SK-N-SH treated with all-trans-retinoic acid at 6 μM for 48 hours (cell line): ENCODE measurements at regions not wholly inside any gene's neighbourhood (a gene's known extent, or its start where the extent isn't known, plus 50 kb on each side); places are given as distances from the start of the nearest gene placed in this dataset.
"Not testable (repeated sequence)": the region's sequence is repeated elsewhere in the genome, so short reads cannot be mapped to it uniquely, and the experiment has no call there.

ENCODE experiments used
- ATAC-seq: fragments of 200-7000 bp; cut with Tn5 transposase; 3 replicates; pipeline ENCODE4 v1.9.1; 2020; ENCODE audit warnings: mild to moderate bottlenecking, moderate library complexity
- ARNTL ChIP-seq: fragments of 450-650 bp; formaldehyde crosslinking; IDR thresholded peaks from 2 replicates; pipeline ENCODE4 v1.5.0; 2020; ENCODE audit warnings: low read depth, mild to moderate bottlenecking, moderate library complexity, borderline replicate concordance
- BACH2 ChIP-seq: fragments of 250-450 bp; sonication (Bioruptor Pico); IDR thresholded peaks from 2 replicates; pipeline ENCODE4 v1.9.0; 2021; ENCODE audit warnings: mild to moderate bottlenecking, borderline replicate concordance
- ESRRG ChIP-seq: fragments of 250-450 bp; sonication (Bioruptor Pico); IDR thresholded peaks from 2 replicates; pipeline ENCODE4 v1.6.1; 2021; ENCODE audit warnings: mild to moderate bottlenecking
- GLIS3 ChIP-seq: fragments of 250-450 bp; sonication (Bioruptor Pico); IDR thresholded peaks from 2 replicates; pipeline ENCODE4 v1.5.0; 2020; ENCODE audit warnings: mild to moderate bottlenecking, moderate library complexity
- ISL1 ChIP-seq: fragments of 250-450 bp; sonication (Bioruptor Pico); IDR thresholded peaks from 2 replicates; pipeline ENCODE4 v2.1.2; 2022; ENCODE audit warnings: mild to moderate bottlenecking, moderate library complexity
- OSR1 ChIP-seq: fragments of 250-450 bp; sonication (Bioruptor Pico); IDR thresholded peaks from 2 replicates; pipeline ENCODE4 v1.8.0; 2022; ENCODE audit warnings: moderate library complexity, mild to moderate bottlenecking, inconsistent platforms
- PPARA ChIP-seq: fragments of 250-450 bp; sonication (Bioruptor Pico); IDR thresholded peaks from 2 replicates; pipeline ENCODE4 v1.5.0; 2020; ENCODE audit warnings: mild to moderate bottlenecking, borderline replicate concordance
- RARB ChIP-seq: fragments of 250-450 bp; sonication (Bioruptor Pico); IDR thresholded peaks from 2 replicates; pipeline ENCODE4 v1.8.0; 2021; ENCODE audit warnings: mild to moderate bottlenecking, moderate library complexity
- SNAI2 ChIP-seq: fragments of 250-450 bp; sonication (Bioruptor Pico); IDR thresholded peaks from 2 replicates; pipeline ENCODE4 v1.5.0; 2020; ENCODE audit warnings: mild to moderate bottlenecking, moderate library complexity
- TCF4 ChIP-seq: fragments of 250-450 bp; sonication (Bioruptor Pico); IDR thresholded peaks from 2 replicates; pipeline ENCODE4 v1.8.0; 2021; ENCODE audit warnings: mild to moderate bottlenecking, moderate library complexity, borderline replicate concordance
- TOX ChIP-seq: fragments of 250-450 bp; sonication (Bioruptor Pico); IDR thresholded peaks from 2 replicates; pipeline ENCODE4 v1.8.0; 2021; ENCODE audit warnings: mild to moderate bottlenecking, moderate library complexity, borderline replicate concordance
- ZC3H10 ChIP-seq: fragments of 250-450 bp; sonication (Bioruptor Pico); IDR thresholded peaks from 2 replicates; pipeline ENCODE4 v1.5.1; 2021; ENCODE audit warnings: mild to moderate bottlenecking, moderate library complexity
- ZFP3 ChIP-seq: fragments of 250-450 bp; sonication (Bioruptor Pico); IDR thresholded peaks from 2 replicates; pipeline ENCODE4 v1.5.0; 2020; ENCODE audit warnings: mild to moderate bottlenecking, moderate library complexity
- ZFP30 ChIP-seq: fragments of 450-650 bp; formaldehyde crosslinking; IDR thresholded peaks from 2 replicates; pipeline ENCODE4 v1.5.0; 2022; ENCODE audit warnings: mild to moderate bottlenecking, moderate library complexity
- ZNF565 ChIP-seq: fragments of 450-650 bp; formaldehyde crosslinking; conservative IDR thresholded peaks from 2 replicates; pipeline ENCODE4 v1.5.0; 2020; ENCODE audit warnings: low read depth, mild to moderate bottlenecking, moderate library complexity
- ZNF70 ChIP-seq: fragments of 450-650 bp; formaldehyde crosslinking; IDR thresholded peaks from 2 replicates; pipeline ENCODE4 v1.5.0; 2020; ENCODE audit warnings: mild to moderate bottlenecking, moderate library complexity
- ZNF8 ChIP-seq: fragments of 450-650 bp; formaldehyde crosslinking; IDR thresholded peaks from 2 replicates; pipeline ENCODE4 v1.5.0; 2020; ENCODE audit warnings: mild to moderate bottlenecking, moderate library complexity
- TF ChIP-seq, protein P1 (sequence below): fragments of 250-450 bp; sonication (Bioruptor Pico); IDR thresholded peaks from 2 replicates; pipeline ENCODE4 v1.5.1; 2021; ENCODE audit warnings: mild to moderate bottlenecking, moderate library complexity
- TF ChIP-seq, protein P2 (sequence below): fragments of 250-450 bp; sonication (Bioruptor Pico); IDR thresholded peaks from 2 replicates; pipeline ENCODE4 v1.5.1; 2020; ENCODE audit warnings: low read depth, mild to moderate bottlenecking, moderate library complexity
- TF ChIP-seq, protein P3 (sequence below): fragments of 250-450 bp; sonication (Bioruptor Pico); IDR thresholded peaks from 2 replicates; pipeline ENCODE4 v1.8.0; 2020; ENCODE audit warnings: mild to moderate bottlenecking, moderate library complexity, borderline replicate concordance
- TF ChIP-seq, protein P4 (sequence below): fragments of 250-450 bp; sonication (Bioruptor Pico); IDR thresholded peaks from 2 replicates; pipeline ENCODE4 v1.5.0; 2020; ENCODE audit warnings: mild to moderate bottlenecking, moderate library complexity

DNA sequence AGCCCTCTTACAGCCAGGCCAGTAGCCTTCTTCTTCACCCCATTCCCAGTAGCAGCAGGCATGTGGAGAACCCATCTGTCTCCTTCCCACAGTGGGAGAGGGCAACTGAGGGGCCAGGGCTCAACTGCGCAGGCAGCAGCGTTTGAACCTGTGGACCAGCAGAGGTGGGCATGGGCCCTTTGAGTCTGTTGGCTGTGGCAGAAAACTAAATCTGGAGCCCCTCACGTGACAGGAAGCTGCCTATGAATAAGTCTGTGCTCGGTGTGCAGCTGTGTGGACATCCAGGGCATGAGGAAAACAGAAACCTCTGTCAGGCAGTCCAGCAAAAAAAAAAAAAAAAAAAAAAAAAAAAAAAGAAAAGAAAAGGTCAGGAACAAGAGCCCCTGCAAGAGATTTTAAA lies 189.2 kb upstream of the NR3C1 start (continued):
- no peak for TF ChIP-seq ZC3H10 (CRISPR knock-in tag)
- no peak for TF ChIP-seq SNAI2
- TF ChIP-seq RARB (CRISPR knock-in tag), result no peak
- no peak for TF ChIP-seq ESRRG (CRISPR knock-in tag)
- TF ChIP-seq GLIS3 (CRISPR knock-in tag), result no peak
- TF ChIP-seq ARNTL (CRISPR knock-in tag), result no peak

DNA sequence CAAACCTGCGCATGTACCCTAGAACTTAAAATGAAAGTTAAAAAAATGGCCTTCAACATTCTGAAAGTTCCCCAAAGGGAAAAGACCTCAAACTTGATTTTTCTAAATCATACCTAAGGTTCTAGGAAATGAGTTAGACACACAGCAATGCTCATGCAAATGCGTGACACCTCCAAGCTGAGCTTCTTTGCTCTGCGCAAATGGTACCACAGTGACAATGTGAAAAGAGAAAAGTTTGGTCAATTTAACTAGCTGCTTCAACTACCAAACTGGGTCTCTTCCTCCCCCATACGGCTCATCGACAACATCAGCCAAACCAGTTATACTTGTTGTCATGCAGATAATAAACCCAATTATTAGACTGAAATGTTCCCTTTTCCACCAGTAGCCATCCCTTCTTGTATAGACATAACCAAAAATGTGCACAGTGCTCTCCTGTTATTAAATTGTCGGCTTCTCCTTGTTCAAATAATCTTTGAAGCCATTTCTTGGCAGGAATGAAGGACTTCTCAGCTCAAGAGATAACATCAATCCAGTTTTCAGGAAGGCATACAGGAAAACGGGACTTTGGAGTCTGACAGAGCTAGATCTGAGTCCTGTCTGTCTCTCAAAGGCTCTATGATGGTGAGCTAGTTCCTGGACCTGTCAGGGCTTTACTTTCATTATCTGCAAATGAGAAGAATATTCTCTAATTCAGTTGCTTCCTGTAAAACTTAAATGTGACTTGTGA lies 185.6 kb upstream of the NR3C1 start:
- TF ChIP-seq, protein P1, sequence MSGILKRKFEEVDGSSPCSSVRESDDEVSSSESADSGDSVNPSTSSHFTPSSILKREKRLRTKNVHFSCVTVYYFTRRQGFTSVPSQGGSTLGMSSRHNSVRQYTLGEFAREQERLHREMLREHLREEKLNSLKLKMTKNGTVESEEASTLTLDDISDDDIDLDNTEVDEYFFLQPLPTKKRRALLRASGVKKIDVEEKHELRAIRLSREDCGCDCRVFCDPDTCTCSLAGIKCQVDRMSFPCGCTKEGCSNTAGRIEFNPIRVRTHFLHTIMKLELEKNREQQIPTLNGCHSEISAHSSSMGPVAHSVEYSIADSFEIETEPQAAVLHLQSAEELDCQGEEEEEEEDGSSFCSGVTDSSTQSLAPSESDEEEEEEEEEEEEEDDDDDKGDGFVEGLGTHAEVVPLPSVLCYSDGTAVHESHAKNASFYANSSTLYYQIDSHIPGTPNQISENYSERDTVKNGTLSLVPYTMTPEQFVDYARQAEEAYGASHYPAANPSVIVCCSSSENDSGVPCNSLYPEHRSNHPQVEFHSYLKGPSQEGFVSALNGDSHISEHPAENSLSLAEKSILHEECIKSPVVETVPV (CRISPR knock-in tag), result no peak
- TF ChIP-seq ARNTL (CRISPR knock-in tag) (no peak), ZC3H10 (CRISPR knock-in tag) (no peak)
- TF ChIP-seq, all 23 proteins: peak for 0
- no peak for ATAC-seq

DNA sequence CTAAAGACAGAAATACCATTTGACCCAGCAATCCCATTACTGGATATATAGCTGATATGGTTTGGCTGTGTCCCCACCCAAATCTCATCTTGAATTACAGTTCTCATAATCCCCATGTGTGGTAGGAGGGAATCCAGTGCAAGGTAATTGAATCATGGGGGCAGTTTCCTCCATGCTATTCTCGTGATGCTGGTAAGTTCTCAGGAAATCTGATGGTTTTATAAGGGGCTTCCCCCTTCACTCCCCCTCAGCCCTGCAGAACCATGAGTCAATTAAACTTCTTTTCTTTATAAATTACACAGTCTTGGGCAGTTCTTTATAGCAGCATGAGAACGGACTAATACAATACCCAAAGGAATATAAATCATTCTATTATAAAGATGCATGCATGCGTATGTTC lies 184.6 kb upstream of the NR3C1 start:
- ATAC-seq, result not testable (repeated sequence)

DNA sequence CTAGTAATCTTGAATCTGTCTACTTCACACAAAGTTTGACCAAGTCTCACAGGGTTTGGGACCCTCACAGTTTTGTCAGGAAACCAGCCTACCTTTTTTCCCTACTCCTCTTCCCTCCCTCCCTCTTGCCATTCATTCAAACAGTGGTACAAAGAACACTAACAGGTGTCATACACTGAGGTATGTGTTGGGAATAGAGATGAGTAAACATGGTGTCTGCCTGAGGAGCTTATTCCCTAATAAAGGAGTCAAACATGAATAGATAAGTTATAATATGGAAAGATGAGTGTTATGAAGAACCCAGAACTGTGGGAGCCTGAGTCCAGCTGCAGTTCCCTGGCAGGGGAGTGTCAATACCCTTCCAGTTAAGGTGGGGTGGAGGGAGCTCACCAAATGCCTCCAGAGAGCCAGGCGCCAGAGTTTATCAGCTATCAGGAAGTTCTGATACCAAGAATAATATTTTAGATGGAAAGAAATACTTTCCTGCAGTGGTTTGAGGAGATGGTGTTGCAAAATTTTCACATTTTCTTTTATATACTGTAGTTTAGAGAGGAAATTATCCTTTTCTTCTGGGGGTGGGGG lies 183.4 kb upstream of the NR3C1 start:
- no peak for TF ChIP-seq ISL1 (CRISPR knock-in tag)
- TF ChIP-seq ZNF8 (CRISPR knock-in tag), result no peak
- TF ChIP-seq PPARA, result no peak
- TF ChIP-seq ZFP3, result no peak
- TF ChIP-seq, protein P2, sequence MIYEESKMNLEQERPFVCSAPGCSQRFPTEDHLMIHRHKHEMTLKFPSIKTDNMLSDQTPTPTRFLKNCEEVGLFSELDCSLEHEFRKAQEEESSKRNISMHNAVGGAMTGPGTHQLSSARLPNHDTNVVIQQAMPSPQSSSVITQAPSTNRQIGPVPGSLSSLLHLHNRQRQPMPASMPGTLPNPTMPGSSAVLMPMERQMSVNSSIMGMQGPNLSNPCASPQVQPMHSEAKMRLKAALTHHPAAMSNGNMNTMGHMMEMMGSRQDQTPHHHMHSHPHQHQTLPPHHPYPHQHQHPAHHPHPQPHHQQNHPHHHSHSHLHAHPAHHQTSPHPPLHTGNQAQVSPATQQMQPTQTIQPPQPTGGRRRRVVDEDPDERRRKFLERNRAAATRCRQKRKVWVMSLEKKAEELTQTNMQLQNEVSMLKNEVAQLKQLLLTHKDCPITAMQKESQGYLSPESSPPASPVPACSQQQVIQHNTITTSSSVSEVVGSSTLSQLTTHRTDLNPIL (CRISPR knock-in tag), result no peak
- TF ChIP-seq ZFP30, result no peak
- no peak for TF ChIP-seq ESRRG (CRISPR knock-in tag)
- no peak for TF ChIP-seq TCF4
- TF ChIP-seq, protein P3, sequence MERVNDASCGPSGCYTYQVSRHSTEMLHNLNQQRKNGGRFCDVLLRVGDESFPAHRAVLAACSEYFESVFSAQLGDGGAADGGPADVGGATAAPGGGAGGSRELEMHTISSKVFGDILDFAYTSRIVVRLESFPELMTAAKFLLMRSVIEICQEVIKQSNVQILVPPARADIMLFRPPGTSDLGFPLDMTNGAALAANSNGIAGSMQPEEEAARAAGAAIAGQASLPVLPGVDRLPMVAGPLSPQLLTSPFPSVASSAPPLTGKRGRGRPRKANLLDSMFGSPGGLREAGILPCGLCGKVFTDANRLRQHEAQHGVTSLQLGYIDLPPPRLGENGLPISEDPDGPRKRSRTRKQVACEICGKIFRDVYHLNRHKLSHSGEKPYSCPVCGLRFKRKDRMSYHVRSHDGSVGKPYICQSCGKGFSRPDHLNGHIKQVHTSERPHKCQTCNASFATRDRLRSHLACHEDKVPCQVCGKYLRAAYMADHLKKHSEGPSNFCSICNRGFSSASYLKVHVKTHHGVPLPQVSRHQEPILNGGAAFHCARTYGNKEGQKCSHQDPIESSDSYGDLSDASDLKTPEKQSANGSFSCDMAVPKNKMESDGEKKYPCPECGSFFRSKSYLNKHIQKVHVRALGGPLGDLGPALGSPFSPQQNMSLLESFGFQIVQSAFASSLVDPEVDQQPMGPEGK (CRISPR knock-in tag), result no peak
- no peak for TF ChIP-seq BACH2 (CRISPR knock-in tag)
- TF ChIP-seq, protein P4, sequence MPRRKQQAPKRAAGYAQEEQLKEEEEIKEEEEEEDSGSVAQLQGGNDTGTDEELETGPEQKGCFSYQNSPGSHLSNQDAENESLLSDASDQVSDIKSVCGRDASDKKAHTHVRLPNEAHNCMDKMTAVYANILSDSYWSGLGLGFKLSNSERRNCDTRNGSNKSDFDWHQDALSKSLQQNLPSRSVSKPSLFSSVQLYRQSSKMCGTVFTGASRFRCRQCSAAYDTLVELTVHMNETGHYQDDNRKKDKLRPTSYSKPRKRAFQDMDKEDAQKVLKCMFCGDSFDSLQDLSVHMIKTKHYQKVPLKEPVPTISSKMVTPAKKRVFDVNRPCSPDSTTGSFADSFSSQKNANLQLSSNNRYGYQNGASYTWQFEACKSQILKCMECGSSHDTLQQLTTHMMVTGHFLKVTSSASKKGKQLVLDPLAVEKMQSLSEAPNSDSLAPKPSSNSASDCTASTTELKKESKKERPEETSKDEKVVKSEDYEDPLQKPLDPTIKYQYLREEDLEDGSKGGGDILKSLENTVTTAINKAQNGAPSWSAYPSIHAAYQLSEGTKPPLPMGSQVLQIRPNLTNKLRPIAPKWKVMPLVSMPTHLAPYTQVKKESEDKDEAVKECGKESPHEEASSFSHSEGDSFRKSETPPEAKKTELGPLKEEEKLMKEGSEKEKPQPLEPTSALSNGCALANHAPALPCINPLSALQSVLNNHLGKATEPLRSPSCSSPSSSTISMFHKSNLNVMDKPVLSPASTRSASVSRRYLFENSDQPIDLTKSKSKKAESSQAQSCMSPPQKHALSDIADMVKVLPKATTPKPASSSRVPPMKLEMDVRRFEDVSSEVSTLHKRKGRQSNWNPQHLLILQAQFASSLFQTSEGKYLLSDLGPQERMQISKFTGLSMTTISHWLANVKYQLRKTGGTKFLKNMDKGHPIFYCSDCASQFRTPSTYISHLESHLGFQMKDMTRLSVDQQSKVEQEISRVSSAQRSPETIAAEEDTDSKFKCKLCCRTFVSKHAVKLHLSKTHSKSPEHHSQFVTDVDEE (CRISPR knock-in tag), result no peak
- TF ChIP-seq RARB (CRISPR knock-in tag), result no peak
- TF ChIP-seq TOX (CRISPR knock-in tag), result no peak
- no peak for ATAC-seq

DNA sequence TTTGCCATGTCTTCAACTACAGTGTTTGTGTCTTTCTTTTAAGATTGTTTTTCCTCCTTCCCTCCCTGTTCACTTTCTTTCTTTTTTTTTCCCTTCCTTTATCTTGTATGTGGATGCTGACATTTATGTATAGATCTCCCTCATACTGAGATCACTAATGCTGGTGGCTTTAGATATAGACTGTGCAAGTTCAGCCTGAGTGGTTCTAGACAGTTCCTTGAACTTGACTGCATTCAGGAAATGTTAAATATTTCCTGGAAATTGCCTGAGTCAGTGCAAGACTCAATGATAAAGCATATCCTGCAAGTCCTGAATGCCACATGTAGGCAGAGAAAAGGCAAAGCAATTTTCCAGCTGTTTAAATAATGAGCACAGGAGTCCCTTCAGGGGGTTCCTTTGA lies 182.5 kb upstream of the NR3C1 start:
- TF ChIP-seq PPARA (no peak), TCF4 (no peak), ARNTL (CRISPR knock-in tag) (no peak), ZNF70 (CRISPR knock-in tag) (no peak), ZC3H10 (CRISPR knock-in tag) (no peak), ZNF565 (CRISPR knock-in tag) (no peak), ZFP3 (no peak), OSR1 (CRISPR knock-in tag) (no peak), ESRRG (CRISPR knock-in tag) (no peak)
- TF ChIP-seq, protein P2 (CRISPR knock-in tag), result no peak
- TF ChIP-seq, all 23 proteins: peak for 0
- ATAC-seq, result no peak
